Upper lobe of left lung (tissue), 6 donors: ENCODE measurements at regions not wholly inside any gene's neighbourhood (a gene's known extent, or its start where the extent isn't known, plus 50 kb on each side); places are given as distances from the start of the nearest gene placed in this dataset.
A peak's percentile ranks its signal among the peaks of the same experiment; 100 is the strongest.
"Not testable (repeated sequence)": the region's sequence is repeated elsewhere in the genome, so short reads cannot be mapped to it uniquely, and the experiment has no call there.

Experiments used
- ATAC-seq, 2 donors: fragments of 200-7000 bp; cut with Tn5 transposase; one replicate each; pipeline ENCODE4 v1.9.1; 2022; ENCODE audit warnings: mild to moderate bottlenecking in 2 of 2, moderate library complexity in 2 of 2; ENCODE audit not compliant: low FRiP score in 2 of 2
- DNase-seq, 2 donors: peaks; one replicate each; pipeline ENCODE4 v3.0.0-alpha.2; 2019 to 2020
- H3K27ac ChIP-seq, 4 donors: fragments of 200-600 bp; sonication (generic); one replicate each; pipeline ENCODE4 v1.5.1; 2016 to 2019
- H3K27me3 ChIP-seq, 4 donors: fragments of 200-600 bp; sonication (generic); one replicate each; pipeline ENCODE4 v1.5.1; 2017 to 2019
- H3K36me3 ChIP-seq, 4 donors: fragments of 200-600 bp; sonication (generic); one replicate each; pipeline ENCODE4 v1.5.1; 2016 to 2019
- H3K4me1 ChIP-seq, 4 donors: fragments of 200-600 bp; sonication (generic); one replicate each; pipeline ENCODE4 v1.5.1; 2018 to 2019
- H3K4me3 ChIP-seq, 4 donors: fragments of 200-600 bp; sonication (generic); one replicate each; pipeline ENCODE4 v1.5.1; 2017 to 2019; ENCODE audit warnings: mild to moderate bottlenecking in 2 of 4, moderate library complexity in 1 of 4
- H3K9me3 ChIP-seq, 4 donors: fragments of 200-600 bp; sonication (generic); one replicate each; pipeline ENCODE4 v1.5.1; 2018 to 2019
- CTCF ChIP-seq, 6 experiments: fragments of 450-650 bp in 4 of 6; fragments of 200-600 bp in 2 of 6; sonication (generic) in 2 of 6; IDR thresholded peaks; one replicate each; pipeline ENCODE4 v1.5.1; 2016 to 2019; ENCODE audit warnings: antibody characterized with exemption in 6 of 6
- EP300 ChIP-seq, 4 donors: sonication (generic); formaldehyde crosslinking; IDR thresholded peaks; one replicate each; pipeline ENCODE4 v1.5.1; 2017; ENCODE audit warnings: antibody characterized with exemption in 4 of 4, control low read depth in 2 of 4
- POLR2A ChIP-seq, 4 donors: fragments of 450-650 bp; IDR thresholded peaks; one replicate each; pipeline ENCODE4 v1.5.1; 2016 to 2017; ENCODE audit warnings: antibody characterized with exemption in 4 of 4, mild to moderate bottlenecking in 2 of 4
- POLR2AphosphoS5 ChIP-seq, 2 donors: sonication (generic); formaldehyde crosslinking; IDR thresholded peaks; one replicate each; pipeline ENCODE4 v1.5.1; 2017; ENCODE audit warnings: antibody characterized with exemption in 2 of 2
- WGBS, 2 donors: methylation state at CpG; one replicate each; pipeline ENCODE4 v1.1.5; 2017 to 2018; 5-methylcytosine and 5-hydroxymethylcytosine counted together
- donor health status: DM: no; HTN: no; CAD: no; lungs with moderate emphysema.
- donor health status: DM: no; HTN: yes; CAD: no; lungs with severe emphysema.

- no peaks in the 10 kb centered on the region for H3K27me3 ChIP-seq
- no peak for ATAC-seq
These were observed 84.2 kb upstream of the FGGY start for GRCh38 chr1:59212706-59213105.

GRCh38 chr1:59214248-59215208, 82.4 kb upstream of the FGGY start:
- no peaks in the 10 kb centered on the region for H3K36me3 ChIP-seq
- ATAC-seq, result peak; percentile 38 to 92
- H3K4me3 ChIP-seq, result no peak overlapping the region
- H3K27ac ChIP-seq, result no peak overlapping the region
- H3K9me3 ChIP-seq, result no peaks in the 10 kb centered on the region
- peak; percentile 27 to 80 for DNase-seq
- no peaks in the 10 kb centered on the region for H3K27me3 ChIP-seq
- TF ChIP-seq CTCF (IDR thresholded peaks at IDR 0.05), result no peak
- TF ChIP-seq POLR2AphosphoS5 (IDR thresholded peaks at IDR 0.05), result no peak
- TF ChIP-seq EP300 (IDR thresholded peaks at IDR 0.05), result peak in 1 of 4 donors; percentile 13
- H3K4me1 ChIP-seq, result peaks cover 0 to 11% (median 3%) of the 10 kb centered on the region in 4 donors
- WGBS, 2 donors, result 60 to 63% methylated on average over 10 of the region's 10 CpGs

More at GRCh38 chr1:59212706-59213105, 84.2 kb upstream of the FGGY start:
- Histone ChIP-seq H3K4me1 (peaks cover 0 to 11% (median 3%) of the 10 kb centered on the region in 4 donors), H3K36me3 (no peaks in the 10 kb centered on the region), H3K27ac (no peak overlapping the region), H3K9me3 (no peaks in the 10 kb centered on the region), H3K4me3 (no peak overlapping the region)
- no peak for DNase-seq
- WGBS, 2 donors, result 71 to 75% methylated on average over 3 of the region's 3 CpGs
- TF ChIP-seq CTCF (IDR thresholded peaks at IDR 0.05) (no peak), POLR2A (IDR thresholded peaks at IDR 0.05) (no peak), POLR2AphosphoS5 (IDR thresholded peaks at IDR 0.05) (no peak), EP300 (IDR thresholded peaks at IDR 0.05) (no peak)

- DNase-seq (no peak), ATAC-seq (no peak)
- Histone ChIP-seq H3K9me3 (no peaks in the 10 kb centered on the region), H3K4me1 (peaks cover 0 to 11% (median 3%) of the 10 kb centered on the region in 4 donors), H3K36me3 (no peaks in the 10 kb centered on the region), H3K4me3 (no peak overlapping the region), H3K27me3 (no peaks in the 10 kb centered on the region), H3K27ac (no peak overlapping the region)
- 91 to 96% methylated on average over 6 of the region's 6 CpGs for WGBS, 2 donors
- TF ChIP-seq POLR2AphosphoS5 (IDR thresholded peaks at IDR 0.05) (no peak), POLR2A (IDR thresholded peaks at IDR 0.05) (no peak), EP300 (IDR thresholded peaks at IDR 0.05) (no peak), CTCF (IDR thresholded peaks at IDR 0.05) (no peak)
These were observed 81.1 kb upstream of the FGGY start for GRCh38 chr1:59215766-59216291.

- ATAC-seq, H3K4me3 ChIP-seq, H3K36me3 ChIP-seq, H3K27ac ChIP-seq, DNase-seq, H3K27me3 ChIP-seq, H3K9me3 ChIP-seq: not testable (repeated sequence)
- peaks cover 0 to 11% (median 3%) of the 10 kb centered on the region in 4 donors for H3K4me1 ChIP-seq
- WGBS, 2 donors, result 81 to 90% methylated on average over 2 of the region's 2 CpGs
These were observed 79.5 kb upstream of the FGGY start for GRCh38 chr1:59217439-59217838.

- Histone ChIP-seq H3K27ac (no peak overlapping the region), H3K27me3 (no peaks in the 10 kb centered on the region), H3K4me1 (peaks cover 0 to 11% (median 3%) of the 10 kb centered on the region in 4 donors), H3K4me3 (no peak overlapping the region), H3K36me3 (no peaks in the 10 kb centered on the region), H3K9me3 (no peaks in the 10 kb centered on the region)
- no peak for TF ChIP-seq POLR2A (IDR thresholded peaks at IDR 0.05)
- TF ChIP-seq CTCF (IDR thresholded peaks at IDR 0.05), result no peak
- TF ChIP-seq EP300 (IDR thresholded peaks at IDR 0.05), result no peak
- TF ChIP-seq POLR2AphosphoS5 (IDR thresholded peaks at IDR 0.05), result no peak
- WGBS, 2 donors, result 82 to 84% methylated on average over 5 of the region's 5 CpGs
- DNase-seq, result no peak
- no peak for ATAC-seq
These were observed 78.2 kb upstream of the FGGY start for GRCh38 chr1:59218521-59219236.
